ENCODE measurements at regions not wholly inside any gene's neighbourhood (a gene's known extent, or its start where the extent isn't known, plus 50 kb on each side); places are given as distances from the start of the nearest gene placed in this dataset.

DNA sequence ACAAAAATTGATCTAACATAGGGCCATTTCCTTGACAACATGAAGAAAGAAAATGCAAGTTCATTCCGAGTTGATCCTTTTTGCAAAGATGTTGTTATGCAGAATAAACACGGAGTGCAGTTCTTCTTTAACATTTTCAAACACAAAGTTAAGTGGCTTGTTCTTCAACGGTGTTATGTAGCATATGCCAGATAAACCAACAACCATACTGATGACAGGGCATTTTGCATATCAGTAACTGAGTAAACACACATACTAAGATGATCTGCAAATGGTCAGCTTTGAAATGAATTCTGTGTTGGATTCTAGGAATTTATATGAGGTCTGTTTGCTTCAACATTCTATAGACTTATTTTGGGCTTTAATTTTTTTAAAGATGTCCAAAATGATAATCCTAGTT lies 266.4 kb downstream of the GPD2 start:
- Histone ChIP-seq H3K27me3 (ENCODE audit: low read length) (no peaks in the 10 kb centered on the region), H3K27ac (ENCODE audit: low read length) (no peak overlapping the region), H3K9me3 (ENCODE audit: low read length) (no peaks in the 10 kb centered on the region; the same call in 1 of the 2 replicates), H3K9me2 (replicated peaks; ENCODE audit: insufficient read depth, low read length) (no peaks in the 10 kb centered on the region), H3K4me3 (ENCODE audit: low read length) (no peak overlapping the region), H4K20me1 (ENCODE audit: insufficient read depth, low read depth, low read length) (no peaks in the 10 kb centered on the region), H3K79me2 (ENCODE audit: low read length) (no peaks in the 10 kb centered on the region), H3K4me2 (ENCODE audit: low read depth, low read length, poor library complexity, severe bottlenecking) (no peak overlapping the region), H3K4me1 (ENCODE audit: low read length) (no peaks in the 10 kb centered on the region), H3K36me3 (ENCODE audit: insufficient read depth, low read length) (no peaks in the 10 kb centered on the region), H3K9ac (ENCODE audit: low read length) (no peak overlapping the region), H2AFZ (ENCODE audit: low read length) (no peak overlapping the region)
- no peak for DNase-seq

DNA sequence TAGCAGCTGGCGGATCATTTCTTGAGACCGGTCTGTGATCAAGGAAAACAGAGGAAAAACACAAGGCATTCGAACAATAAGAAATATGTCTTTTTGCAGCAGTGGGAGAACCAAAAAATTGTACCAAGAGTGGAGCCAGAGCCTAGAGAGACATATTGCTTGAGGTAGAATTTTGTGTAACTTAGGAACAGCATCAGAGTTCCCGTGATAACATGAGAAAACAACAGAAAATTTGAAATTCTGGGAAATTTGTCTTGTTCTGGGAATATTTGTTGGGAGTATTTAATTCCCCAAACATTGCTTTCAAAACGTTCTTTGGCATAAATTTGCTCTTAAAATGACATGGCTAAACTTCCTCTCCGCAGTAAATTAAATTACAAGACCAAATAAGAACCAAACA lies 267.5 kb downstream of the GPD2 start:
- DNase-seq = no peak
- no peak overlapping the region for H2AFZ ChIP-seq (ENCODE audit: low read length)
- no peaks in the 10 kb centered on the region for H3K36me3 ChIP-seq (ENCODE audit: insufficient read depth, low read length)
- no peak overlapping the region for H3K4me3 ChIP-seq (ENCODE audit: low read length)
- no peaks in the 10 kb centered on the region for H4K20me1 ChIP-seq (ENCODE audit: insufficient read depth, low read depth, low read length)
- no peaks in the 10 kb centered on the region for H3K27me3 ChIP-seq (ENCODE audit: low read length)
- no peak overlapping the region for H3K27ac ChIP-seq (ENCODE audit: low read length)
- no peaks in the 10 kb centered on the region for H3K79me2 ChIP-seq (ENCODE audit: low read length)
- no peaks in the 10 kb centered on the region for H3K4me1 ChIP-seq (ENCODE audit: low read length)
- H3K9ac ChIP-seq (ENCODE audit: low read length) = no peak overlapping the region
- no peaks in the 10 kb centered on the region; the same call in 1 of the 2 replicates for H3K9me3 ChIP-seq (ENCODE audit: low read length)
- H3K4me2 ChIP-seq (ENCODE audit: low read depth, low read length, poor library complexity, severe bottlenecking) = no peak overlapping the region
- H3K9me2 ChIP-seq (replicated peaks; ENCODE audit: insufficient read depth, low read length) = no peaks in the 10 kb centered on the region

DNA sequence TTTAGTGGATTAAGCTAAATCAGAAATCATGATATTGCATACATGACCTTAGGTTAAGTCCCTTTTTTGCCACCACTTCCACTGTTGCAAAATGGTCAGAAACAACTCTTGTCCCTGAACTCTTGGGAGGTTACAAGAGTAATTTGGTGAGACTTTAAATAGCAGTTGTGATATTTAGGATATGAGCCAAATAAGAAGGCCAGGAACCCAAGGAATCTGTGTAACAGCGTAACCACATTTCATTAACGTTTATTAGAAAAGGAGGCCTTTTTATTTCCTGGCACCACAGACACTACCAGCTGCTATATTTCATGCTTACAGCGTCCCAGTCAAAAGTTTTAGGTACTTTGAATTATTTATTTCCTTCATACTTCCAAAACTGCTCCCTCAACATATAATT lies 268.0 kb downstream of the GPD2 start:
- no peaks in the 10 kb centered on the region; the same call in 1 of the 2 replicates for H3K9me3 ChIP-seq (ENCODE audit: low read length)
- H3K27ac ChIP-seq (ENCODE audit: low read length) = no peak overlapping the region
- no peak overlapping the region for H3K4me3 ChIP-seq (ENCODE audit: low read length)
- no peak for DNase-seq
- H3K9ac ChIP-seq (ENCODE audit: low read length) = no peak overlapping the region
- H3K27me3 ChIP-seq (ENCODE audit: low read length) = no peaks in the 10 kb centered on the region
- H4K20me1 ChIP-seq (ENCODE audit: insufficient read depth, low read depth, low read length) = no peaks in the 10 kb centered on the region
- H2AFZ ChIP-seq (ENCODE audit: low read length) = no peak overlapping the region
- no peaks in the 10 kb centered on the region for H3K79me2 ChIP-seq (ENCODE audit: low read length)
- no peaks in the 10 kb centered on the region for H3K36me3 ChIP-seq (ENCODE audit: insufficient read depth, low read length)
- H3K4me2 ChIP-seq (ENCODE audit: low read depth, low read length, poor library complexity, severe bottlenecking) = no peak overlapping the region
- H3K9me2 ChIP-seq (replicated peaks; ENCODE audit: insufficient read depth, low read length) = no peaks in the 10 kb centered on the region
- no peaks in the 10 kb centered on the region for H3K4me1 ChIP-seq (ENCODE audit: low read length)

DNA sequence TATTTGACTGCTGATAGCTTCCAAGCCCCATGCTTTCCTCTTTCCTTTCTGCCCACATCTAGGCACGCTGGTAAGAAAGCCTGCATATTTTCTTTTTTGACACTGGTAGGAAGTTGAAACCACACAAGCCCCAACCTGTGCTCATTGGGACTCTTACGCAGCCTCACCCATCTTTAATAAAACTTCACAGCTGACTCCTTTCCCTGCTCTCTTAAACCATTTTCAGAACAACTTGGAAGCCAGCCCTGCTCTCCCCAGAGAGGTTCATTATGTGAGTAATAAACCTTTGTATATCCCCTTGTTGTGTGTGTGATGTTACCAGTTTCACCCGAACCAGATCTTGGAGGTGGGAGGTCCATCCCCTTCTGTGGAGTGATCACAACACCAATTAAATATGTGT lies 268.4 kb downstream of the GPD2 start:
- H3K4me2 ChIP-seq (ENCODE audit: low read depth, low read length, poor library complexity, severe bottlenecking) = no peak overlapping the region
- H3K27ac ChIP-seq (ENCODE audit: low read length) = no peak overlapping the region
- no peaks in the 10 kb centered on the region for H3K27me3 ChIP-seq (ENCODE audit: low read length)
- DNase-seq = no peak
- H3K36me3 ChIP-seq (ENCODE audit: insufficient read depth, low read length) = no peaks in the 10 kb centered on the region
- H3K79me2 ChIP-seq (ENCODE audit: low read length) = no peaks in the 10 kb centered on the region
- H2AFZ ChIP-seq (ENCODE audit: low read length) = no peak overlapping the region
- H3K9me3 ChIP-seq (ENCODE audit: low read length) = no peaks in the 10 kb centered on the region; the same call in 1 of the 2 replicates
- no peak overlapping the region for H3K4me3 ChIP-seq (ENCODE audit: low read length)
- no peak overlapping the region for H3K9ac ChIP-seq (ENCODE audit: low read length)
- no peaks in the 10 kb centered on the region for H3K4me1 ChIP-seq (ENCODE audit: low read length)
- H4K20me1 ChIP-seq (ENCODE audit: insufficient read depth, low read depth, low read length) = no peaks in the 10 kb centered on the region
- no peaks in the 10 kb centered on the region for H3K9me2 ChIP-seq (replicated peaks; ENCODE audit: insufficient read depth, low read length)

DNA sequence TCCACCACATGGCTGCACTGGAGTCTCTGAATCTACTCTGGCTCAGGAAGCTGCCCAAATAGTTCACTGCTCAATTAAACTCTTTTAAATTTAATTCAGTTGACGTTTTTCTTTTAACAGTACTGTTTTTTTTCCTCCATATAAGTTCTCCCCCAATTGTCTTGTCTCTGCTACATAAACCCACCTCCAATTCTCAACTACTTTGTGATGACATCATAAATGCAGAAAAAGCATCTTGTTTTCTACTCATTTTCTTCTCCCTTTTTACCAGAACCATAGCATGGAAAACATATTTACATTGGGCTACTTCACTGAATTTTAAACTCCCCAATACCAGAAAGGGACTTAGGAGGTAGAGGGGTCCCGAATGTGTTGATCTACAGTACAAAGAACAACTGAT lies 270.4 kb downstream of the GPD2 start:
- no peak overlapping the region for H2AFZ ChIP-seq (ENCODE audit: low read length)
- no peaks in the 10 kb centered on the region for H3K9me2 ChIP-seq (replicated peaks; ENCODE audit: insufficient read depth, low read length)
- no peak overlapping the region for H3K4me2 ChIP-seq (ENCODE audit: low read depth, low read length, poor library complexity, severe bottlenecking)
- H3K27me3 ChIP-seq (ENCODE audit: low read length) = no peaks in the 10 kb centered on the region
- H3K4me1 ChIP-seq (ENCODE audit: low read length) = no peaks in the 10 kb centered on the region
- DNase-seq = no peak
- no peak overlapping the region for H3K4me3 ChIP-seq (ENCODE audit: low read length)
- H3K27ac ChIP-seq (ENCODE audit: low read length) = no peak overlapping the region
- no peak overlapping the region for H3K9ac ChIP-seq (ENCODE audit: low read length)
- no peaks in the 10 kb centered on the region for H4K20me1 ChIP-seq (ENCODE audit: insufficient read depth, low read depth, low read length)
- H3K36me3 ChIP-seq (ENCODE audit: insufficient read depth, low read length) = no peaks in the 10 kb centered on the region
- H3K9me3 ChIP-seq (ENCODE audit: low read length) = no peaks in the 10 kb centered on the region; the same call in 1 of the 2 replicates
- H3K79me2 ChIP-seq (ENCODE audit: low read length) = no peaks in the 10 kb centered on the region

DNA sequence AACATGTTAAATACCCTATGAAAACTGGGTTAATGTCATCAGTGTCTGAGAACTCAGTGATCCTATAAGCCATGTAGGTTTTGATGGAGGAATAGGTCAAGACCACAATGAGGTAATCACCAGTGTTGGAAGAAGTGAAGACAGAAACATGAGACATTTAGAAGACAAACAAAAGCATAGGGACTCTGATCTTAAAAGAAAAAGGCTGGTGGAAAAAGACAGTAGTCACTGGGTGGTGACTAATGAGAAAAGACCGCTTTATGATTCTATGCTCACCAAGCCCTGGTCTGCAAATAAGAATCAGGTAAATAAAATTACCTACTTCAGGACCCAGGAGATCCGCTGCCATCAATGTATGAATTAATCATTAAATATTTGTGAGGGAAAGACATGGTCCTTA lies 271.9 kb downstream of the GPD2 start:
- Histone ChIP-seq H3K4me1 (ENCODE audit: low read length) (no peaks in the 10 kb centered on the region), H2AFZ (ENCODE audit: low read length) (no peak overlapping the region), H3K9me3 (ENCODE audit: low read length) (no peaks in the 10 kb centered on the region; the same call in 1 of the 2 replicates), H4K20me1 (ENCODE audit: insufficient read depth, low read depth, low read length) (no peaks in the 10 kb centered on the region), H3K27me3 (ENCODE audit: low read length) (no peaks in the 10 kb centered on the region), H3K9ac (ENCODE audit: low read length) (no peak overlapping the region), H3K27ac (ENCODE audit: low read length) (no peak overlapping the region), H3K4me2 (ENCODE audit: low read depth, low read length, poor library complexity, severe bottlenecking) (no peak overlapping the region), H3K36me3 (ENCODE audit: insufficient read depth, low read length) (no peaks in the 10 kb centered on the region), H3K79me2 (ENCODE audit: low read length) (no peaks in the 10 kb centered on the region), H3K4me3 (ENCODE audit: low read length) (no peak overlapping the region), H3K9me2 (replicated peaks; ENCODE audit: insufficient read depth, low read length) (no peaks in the 10 kb centered on the region)
- DNase-seq = no peak

DNA sequence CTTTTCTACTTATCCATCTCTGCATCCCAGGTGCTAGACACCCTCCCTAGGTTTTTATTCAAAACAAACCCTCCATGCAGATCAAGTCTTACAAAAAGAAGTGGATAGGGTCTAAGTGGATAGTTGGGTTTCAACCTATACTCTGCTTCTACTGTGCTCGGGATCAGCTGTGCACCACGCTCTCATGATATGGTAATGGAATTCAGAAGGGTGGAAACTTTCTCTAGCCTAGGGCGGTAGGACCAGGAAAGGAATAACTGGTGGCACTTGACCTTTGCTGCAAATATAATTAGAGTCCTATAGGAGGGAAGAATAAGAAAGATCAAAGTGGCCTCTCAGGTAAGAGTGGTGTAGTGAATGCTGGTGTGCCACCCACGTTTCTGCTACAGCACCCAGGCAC lies 272.9 kb downstream of the GPD2 start:
- Histone ChIP-seq H3K4me1 (ENCODE audit: low read length) (no peaks in the 10 kb centered on the region), H3K36me3 (ENCODE audit: insufficient read depth, low read length) (no peaks in the 10 kb centered on the region), H3K27me3 (ENCODE audit: low read length) (no peaks in the 10 kb centered on the region), H3K27ac (ENCODE audit: low read length) (no peak overlapping the region), H2AFZ (ENCODE audit: low read length) (no peak overlapping the region), H3K4me2 (ENCODE audit: low read depth, low read length, poor library complexity, severe bottlenecking) (no peak overlapping the region), H3K9me3 (ENCODE audit: low read length) (no peaks in the 10 kb centered on the region), H3K9me2 (replicated peaks; ENCODE audit: insufficient read depth, low read length) (no peaks in the 10 kb centered on the region), H3K79me2 (ENCODE audit: low read length) (no peaks in the 10 kb centered on the region), H3K9ac (ENCODE audit: low read length) (no peak overlapping the region), H4K20me1 (ENCODE audit: insufficient read depth, low read depth, low read length) (no peaks in the 10 kb centered on the region), H3K4me3 (ENCODE audit: low read length) (no peak overlapping the region)
- no peak for DNase-seq

DNA sequence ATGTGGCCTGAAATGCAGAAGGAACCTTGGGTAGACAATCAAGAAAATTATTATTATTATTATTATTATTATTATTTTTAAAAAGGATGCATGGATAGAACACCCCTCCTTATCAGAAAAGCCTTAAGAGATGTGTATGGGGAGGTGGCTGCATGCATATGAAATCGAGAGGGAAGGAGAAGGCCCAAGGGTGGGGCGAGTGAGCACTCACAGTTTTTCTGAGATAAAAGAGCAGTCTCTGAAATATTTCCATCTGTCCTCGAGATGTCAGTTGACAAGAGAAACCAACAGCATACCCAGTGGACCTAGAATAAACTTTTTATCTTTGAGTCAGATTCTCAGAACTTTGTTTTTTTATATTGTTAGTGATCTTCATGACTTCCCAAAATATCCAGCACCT lies 282.9 kb downstream of the GPD2 start:
- no peaks in the 10 kb centered on the region for H4K20me1 ChIP-seq (ENCODE audit: insufficient read depth, low read depth, low read length)

DNA sequence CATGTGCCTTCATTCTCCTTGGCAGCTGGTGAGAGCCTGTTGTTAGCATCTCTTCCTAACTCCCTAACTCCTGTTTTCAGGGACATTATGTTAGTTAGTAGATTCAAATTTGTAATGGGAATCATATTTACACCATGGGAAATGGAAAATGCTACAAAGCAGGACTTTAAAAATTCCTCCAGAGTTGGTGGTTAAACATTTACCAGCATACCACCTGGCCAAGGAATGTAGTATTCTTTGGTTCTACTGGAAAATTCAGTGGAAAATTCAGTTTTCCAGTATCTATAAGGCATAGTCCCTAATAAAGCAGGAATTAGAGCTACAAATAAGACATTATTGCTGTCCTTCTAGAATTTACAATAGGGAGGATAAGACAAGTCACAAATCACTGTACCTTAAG lies 291.7 kb downstream of the GPD2 start:
- H3K79me2 ChIP-seq (ENCODE audit: low read length) = no peaks in the 10 kb centered on the region
- no peak overlapping the region for H3K4me3 ChIP-seq (ENCODE audit: low read length)
- no peak overlapping the region for H3K27ac ChIP-seq (ENCODE audit: low read length)
- H3K4me2 ChIP-seq (ENCODE audit: low read depth, low read length, poor library complexity, severe bottlenecking) = no peak overlapping the region
- DNase-seq = no peak
- H3K9ac ChIP-seq (ENCODE audit: low read length) = no peak overlapping the region
- H3K9me3 ChIP-seq (ENCODE audit: low read length) = no peaks in the 10 kb centered on the region
- no peak overlapping the region for H2AFZ ChIP-seq (ENCODE audit: low read length)
- H3K4me1 ChIP-seq (ENCODE audit: low read length) = no peaks in the 10 kb centered on the region
- H4K20me1 ChIP-seq (ENCODE audit: insufficient read depth, low read depth, low read length) = no peaks in the 10 kb centered on the region
- H3K9me2 ChIP-seq (replicated peaks; ENCODE audit: insufficient read depth, low read length) = no peaks in the 10 kb centered on the region
- H3K36me3 ChIP-seq (ENCODE audit: insufficient read depth, low read length) = no peaks in the 10 kb centered on the region
- H3K27me3 ChIP-seq (ENCODE audit: low read length) = no peaks in the 10 kb centered on the region

More for the DNA sequence above, 282.9 kb downstream of the GPD2 start:
- Histone ChIP-seq H3K27me3 (ENCODE audit: low read length) (no peaks in the 10 kb centered on the region), H3K9ac (ENCODE audit: low read length) (no peak overlapping the region), H3K9me2 (replicated peaks; ENCODE audit: insufficient read depth, low read length) (no peaks in the 10 kb centered on the region), H3K36me3 (ENCODE audit: insufficient read depth, low read length) (no peaks in the 10 kb centered on the region), H3K79me2 (ENCODE audit: low read length) (no peaks in the 10 kb centered on the region), H3K9me3 (ENCODE audit: low read length) (0 out of 2 replicates have a peak, but pooled peaks cover 4% of the 10 kb centered on the region), H3K4me2 (ENCODE audit: low read depth, low read length, poor library complexity, severe bottlenecking) (no peak overlapping the region), H3K4me1 (ENCODE audit: low read length) (no peaks in the 10 kb centered on the region), H3K27ac (ENCODE audit: low read length) (no peak overlapping the region), H3K4me3 (ENCODE audit: low read length) (no peak overlapping the region), H2AFZ (ENCODE audit: low read length) (no peak overlapping the region)
- DNase-seq = no peak
